ENCODE measurements at regions not wholly inside any gene's neighbourhood (a gene's known extent, or its start where the extent isn't known, plus 50 kb on each side); places are given as distances from the start of the nearest gene placed in this dataset.

DNA sequence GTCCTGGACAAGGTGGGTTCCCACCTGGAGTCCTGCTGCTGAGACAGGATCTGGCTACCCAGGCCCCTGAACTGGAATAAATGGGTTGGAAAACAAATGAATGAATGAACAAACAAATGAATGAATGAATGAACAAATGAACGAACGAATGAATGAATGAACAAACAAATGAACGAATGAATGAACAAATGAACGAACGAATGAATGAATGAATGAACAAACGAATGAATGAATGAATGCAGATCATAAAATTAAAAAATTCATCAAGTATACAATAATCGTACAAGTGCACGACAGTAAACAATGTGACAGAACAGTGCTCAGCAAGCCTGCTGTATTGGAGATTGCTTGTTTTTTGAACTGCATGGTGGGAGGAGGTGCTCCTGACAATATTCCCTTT lies 2097.1 kb downstream of the MAT2B start:
- no peaks in the 10 kb centered on the region for H3K4me1 Mint-ChIP-seq

DNA sequence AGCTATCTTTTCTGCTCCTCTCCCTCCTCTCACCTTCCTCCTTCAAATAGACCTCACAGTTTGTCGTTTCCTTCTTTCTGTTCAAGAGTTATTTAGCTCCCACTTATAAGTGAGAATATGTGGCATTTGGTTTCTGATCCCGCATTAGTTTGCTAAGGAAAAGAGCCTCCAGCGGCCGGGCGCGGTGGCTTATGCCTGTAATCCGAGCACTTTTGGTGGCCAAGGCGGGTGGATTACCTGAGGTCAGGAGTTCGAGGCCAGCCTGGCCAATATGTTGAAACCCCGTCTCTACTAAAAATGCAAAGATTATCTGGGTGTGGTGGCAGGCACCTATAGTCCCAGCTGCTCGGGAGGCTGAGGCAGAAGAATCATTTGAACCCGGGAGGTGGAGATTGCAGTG lies 2101.6 kb downstream of the MAT2B start:
- H3K4me3 Mint-ChIP-seq = no peak overlapping the region
- no peak overlapping the region for H3K27ac Mint-ChIP-seq
- no peaks in the 10 kb centered on the region for H3K4me1 Mint-ChIP-seq
- POLR2A ChIA-PET = no interaction called here
- peaks cover 0 to 3% (median 0%) of the 10 kb centered on the region in 3 donors for H3K36me3 Mint-ChIP-seq
- no peak for DNase-seq
- H3K27me3 Mint-ChIP-seq = no peaks in the 10 kb centered on the region
- ATAC-seq = no peak
- H3K9me3 Mint-ChIP-seq = peaks cover 2 to 28% (median 10%) of the 10 kb centered on the region in 9 donors

More for the DNA sequence above, 2097.1 kb downstream of the MAT2B start:
- Mint-ChIP-seq H3K27me3 (no peaks in the 10 kb centered on the region), H3K4me3 (no peak overlapping the region), H3K27ac (no peak overlapping the region), H3K36me3 (peaks cover 0 to 3% (median 0%) of the 10 kb centered on the region in 3 donors), H3K9me3 (peaks cover 3 to 43% (median 10%) of the 10 kb centered on the region in 9 donors)
- no peak for ATAC-seq
- POLR2A ChIA-PET = no interaction called here
- no peak for DNase-seq

DNA sequence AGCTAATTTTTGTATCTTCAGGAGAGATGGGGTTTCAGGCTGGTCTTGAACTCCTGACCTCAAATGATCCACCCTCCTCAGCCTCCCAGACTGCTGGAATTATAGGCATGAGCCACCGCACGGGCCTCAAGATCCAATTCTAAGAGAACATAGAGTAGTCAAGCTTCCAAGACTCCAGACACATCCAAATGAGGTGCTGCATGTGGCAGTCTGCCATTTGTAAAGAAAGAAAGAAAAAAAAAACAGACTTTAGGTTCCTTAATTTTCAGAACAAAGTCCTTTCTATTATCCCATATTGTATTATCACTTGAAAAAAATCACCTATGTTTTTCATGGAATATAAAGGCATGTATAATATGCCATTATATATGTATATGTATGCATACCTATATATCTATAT lies 2104.5 kb downstream of the MAT2B start:
- Mint-ChIP-seq H3K4me1 (no peaks in the 10 kb centered on the region), H3K27me3 (no peaks in the 10 kb centered on the region), H3K9me3 (peaks cover 5 to 24% (median 13%) of the 10 kb centered on the region in 9 donors), H3K36me3 (peaks cover 0 to 2% (median 0%) of the 10 kb centered on the region in 3 donors), H3K4me3 (no peak overlapping the region), H3K27ac (no peak overlapping the region)
- ATAC-seq (no peak), DNase-seq (no peak)
- POLR2A ChIA-PET = no interaction called here

DNA sequence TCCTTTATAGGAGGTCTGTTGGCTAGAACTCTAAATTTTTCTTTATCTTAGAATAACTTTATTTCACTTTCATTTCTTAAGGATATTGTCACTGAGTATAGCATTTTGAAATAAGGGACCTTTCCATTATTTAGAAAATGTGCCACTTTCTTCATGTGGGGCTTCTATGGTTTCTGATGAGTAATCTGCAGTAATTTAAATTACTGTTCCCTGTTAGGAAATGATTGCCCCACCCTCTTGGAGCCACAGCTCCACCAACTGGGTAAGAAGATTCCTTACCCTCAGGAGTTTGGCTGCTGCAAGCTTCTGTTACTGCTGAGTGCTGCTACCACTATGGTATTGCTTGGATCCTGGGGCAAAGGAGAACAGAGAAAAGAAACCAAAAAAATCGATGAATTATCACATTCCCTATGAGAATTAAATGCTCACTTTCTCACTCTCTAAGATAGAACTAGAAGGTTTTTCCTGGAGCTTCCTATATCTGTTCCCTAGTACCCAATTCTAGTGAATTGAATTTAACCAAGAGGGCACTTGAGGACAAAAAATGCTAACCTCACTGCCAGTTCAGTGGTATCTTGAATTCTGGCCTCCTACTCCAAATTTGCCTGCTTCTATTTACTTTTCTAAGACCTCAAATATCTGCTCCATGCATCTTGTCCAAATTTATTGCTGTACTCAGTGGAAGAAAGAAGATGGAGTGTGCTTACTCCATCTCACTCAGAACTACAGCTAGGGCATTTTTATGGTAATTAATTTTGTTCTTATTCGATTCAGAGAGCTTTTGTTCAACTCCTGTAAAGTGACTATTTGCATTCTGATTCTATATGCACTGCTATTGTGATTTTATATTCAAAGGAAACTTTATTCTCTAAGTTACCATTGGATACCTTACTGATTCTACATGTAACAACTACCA lies 2111.3 kb downstream of the MAT2B start:
- Mint-ChIP-seq H3K4me3 (no peak overlapping the region), H3K9me3 (peaks cover 0 to 23% (median 7%) of the 10 kb centered on the region in 9 donors), H3K4me1 (no peaks in the 10 kb centered on the region), H3K27me3 (no peaks in the 10 kb centered on the region), H3K27ac (no peak overlapping the region), H3K36me3 (peaks cover 0 to 5% (median 0%) of the 10 kb centered on the region in 3 donors)
- no peak for ATAC-seq
- POLR2A ChIA-PET = no interaction called here
- DNase-seq = no peak

DNA sequence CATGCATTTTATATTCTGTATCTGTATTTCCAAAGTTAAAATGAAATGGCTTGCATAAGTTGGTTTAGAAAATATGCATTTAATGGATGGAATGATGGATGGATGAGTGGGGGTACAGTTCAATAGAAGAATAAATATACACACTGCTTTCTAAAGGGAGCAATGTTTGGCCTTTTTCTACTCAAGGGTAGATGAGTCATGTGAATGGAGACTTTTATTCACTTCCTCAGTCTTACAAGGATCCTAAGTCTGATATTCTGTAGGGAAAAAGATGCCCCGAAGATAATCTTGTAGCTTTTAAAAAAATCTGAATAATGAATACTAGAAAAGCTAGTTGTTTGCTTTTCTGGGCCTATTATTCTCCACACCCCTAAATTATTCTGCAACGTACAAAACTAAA lies 2112.1 kb downstream of the MAT2B start:
- Mint-ChIP-seq H3K36me3 (peaks cover 0 to 5% (median 0%) of the 10 kb centered on the region in 3 donors), H3K27me3 (no peaks in the 10 kb centered on the region)
- no peak for DNase-seq

DNA sequence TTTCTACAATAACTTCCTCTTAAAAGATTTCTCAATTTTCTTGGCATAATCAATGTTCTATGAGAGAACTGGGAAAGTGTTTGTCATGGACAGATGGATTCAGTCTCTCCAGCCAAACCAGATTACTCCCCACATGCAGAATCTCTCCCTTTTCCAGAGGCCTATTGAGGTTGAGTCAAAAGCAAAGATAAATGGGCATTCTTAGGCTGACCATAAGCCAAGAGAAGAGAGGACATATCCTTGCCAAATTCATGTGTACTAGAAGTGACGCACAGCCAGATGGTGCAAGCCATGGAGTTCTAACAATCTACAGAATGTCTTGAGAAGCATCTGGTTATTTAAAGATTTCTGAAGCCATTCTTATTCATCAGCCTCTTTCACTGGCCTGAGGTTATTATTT lies 2115.0 kb downstream of the MAT2B start:
- H3K27ac Mint-ChIP-seq = no peak overlapping the region
- POLR2A ChIA-PET = no interaction called here

More for the DNA sequence above, 2112.1 kb downstream of the MAT2B start:
- ATAC-seq = no peak
- Mint-ChIP-seq H3K9me3 (peaks cover 0 to 23% (median 7%) of the 10 kb centered on the region in 9 donors), H3K4me1 (no peaks in the 10 kb centered on the region), H3K27ac (no peak overlapping the region), H3K4me3 (no peak overlapping the region)
- POLR2A ChIA-PET = no interaction called here

DNA sequence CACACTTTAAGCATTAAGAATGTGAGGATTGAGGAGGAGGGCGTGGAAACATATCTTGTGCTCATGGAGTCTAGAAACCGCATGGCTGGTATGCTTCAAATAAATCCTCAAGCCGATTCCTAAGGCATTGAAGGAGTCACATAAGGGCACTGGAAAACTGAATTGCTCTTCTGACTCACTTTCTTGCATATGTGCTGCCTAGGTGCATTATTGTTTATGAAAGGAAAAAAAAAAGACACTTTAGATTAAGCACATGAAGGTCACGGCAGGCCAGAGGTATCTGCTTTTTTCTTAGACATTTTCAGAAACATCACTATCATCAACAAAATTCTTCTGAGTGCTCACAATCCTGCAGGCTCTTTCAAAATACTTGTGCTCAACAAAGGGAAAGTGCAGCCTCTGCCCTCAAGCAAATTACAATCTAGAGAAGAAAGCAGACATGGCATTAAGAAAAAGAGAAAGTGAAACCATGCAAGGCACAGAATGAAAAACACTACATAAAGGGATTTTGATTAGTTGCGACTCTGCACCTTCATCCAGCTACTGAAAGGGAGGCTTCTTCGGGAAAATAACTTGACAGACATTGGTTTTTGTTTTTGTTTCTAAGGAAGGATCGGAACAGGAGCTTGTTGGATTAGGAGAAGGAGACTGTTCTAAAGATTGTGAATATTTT lies 2117.6 kb downstream of the MAT2B start:
- DNase-seq = no peak
- Mint-ChIP-seq H3K4me1 (no peaks in the 10 kb centered on the region), H3K27ac (no peak overlapping the region), H3K27me3 (no peaks in the 10 kb centered on the region), H3K9me3 (peaks cover 0 to 26% (median 9%) of the 10 kb centered on the region in 9 donors), H3K36me3 (no peaks in the 10 kb centered on the region), H3K4me3 (no peak overlapping the region)
- ATAC-seq = no peak
- POLR2A ChIA-PET = no interaction called here

More for the DNA sequence above, 2115.0 kb downstream of the MAT2B start:
- DNase-seq (no peak), ATAC-seq (no peak)
- Mint-ChIP-seq H3K4me3 (no peak overlapping the region), H3K36me3 (peaks cover 0 to 3% (median 0%) of the 10 kb centered on the region in 3 donors), H3K9me3 (peaks cover 0 to 19% (median 3%) of the 10 kb centered on the region in 9 donors), H3K4me1 (no peaks in the 10 kb centered on the region), H3K27me3 (no peaks in the 10 kb centered on the region)

DNA sequence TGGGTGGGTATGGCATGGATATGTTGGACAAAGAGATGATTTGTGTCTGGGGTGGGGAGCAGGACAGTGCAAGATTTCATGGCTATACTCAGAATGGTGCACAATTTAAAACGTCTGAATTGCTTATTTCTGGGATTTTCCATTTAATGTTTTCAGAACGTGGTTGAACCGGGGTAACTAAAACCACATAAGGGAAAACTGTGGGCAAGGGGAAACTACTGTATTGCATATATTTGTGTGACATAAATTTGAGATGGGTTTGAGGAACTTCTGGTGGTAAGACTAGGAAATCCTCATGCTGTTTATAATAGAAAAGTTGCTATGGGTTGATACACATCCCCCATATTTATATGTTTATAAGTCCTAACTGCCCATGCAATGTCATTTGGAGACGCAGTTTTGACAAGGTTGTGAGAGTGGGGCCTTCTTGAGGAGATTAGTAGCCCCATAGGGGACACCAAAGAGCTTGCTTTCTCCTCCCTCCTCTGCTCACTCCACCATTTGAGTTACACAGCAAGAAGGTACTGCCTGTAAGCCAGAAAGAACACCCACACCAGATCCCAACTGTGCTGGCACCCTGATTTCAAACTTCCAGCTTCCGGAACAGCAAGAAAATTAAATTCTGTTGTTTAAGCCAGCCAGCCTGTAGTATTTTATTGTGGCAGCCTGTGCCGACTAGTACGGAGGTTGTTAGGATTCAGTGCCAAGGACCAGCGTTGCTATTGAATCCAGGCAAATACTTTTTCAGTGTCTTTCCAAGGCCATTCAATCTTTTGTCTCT lies 2118.9 kb downstream of the MAT2B start:
- POLR2A ChIA-PET = no interaction called here
- Mint-ChIP-seq H3K27ac (no peak overlapping the region), H3K9me3 (peaks cover 0 to 27% (median 7%) of the 10 kb centered on the region in 9 donors), H3K36me3 (no peaks in the 10 kb centered on the region), H3K4me1 (no peaks in the 10 kb centered on the region), H3K27me3 (peaks cover 0 to under 1% (median 0%) of the 10 kb centered on the region in 5 donors), H3K4me3 (no peak overlapping the region)
- no peak for ATAC-seq
- DNase-seq = no peak

DNA sequence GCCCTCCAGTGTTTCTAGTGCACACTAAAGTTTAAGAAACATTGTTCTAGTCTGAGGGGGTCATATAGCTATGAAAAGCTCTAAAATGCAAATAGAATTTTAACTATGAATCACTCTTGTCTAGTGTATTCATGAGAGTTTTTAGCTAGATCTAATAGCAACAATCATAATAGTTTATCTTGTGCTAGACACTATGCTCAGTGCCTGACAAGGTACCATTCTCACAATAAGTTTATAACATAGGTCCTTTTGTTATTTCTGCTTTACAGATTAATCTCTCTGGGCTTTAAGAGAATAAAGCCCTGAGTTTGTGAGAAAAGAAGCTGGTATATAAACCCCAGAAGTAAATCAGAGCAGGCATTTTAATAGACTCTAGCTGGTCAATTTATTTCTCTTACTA lies 2120.7 kb downstream of the MAT2B start:
- H3K36me3 Mint-ChIP-seq = no peaks in the 10 kb centered on the region
- POLR2A ChIA-PET = no interaction called here
- peaks cover 0 to 27% (median 7%) of the 10 kb centered on the region in 9 donors for H3K9me3 Mint-ChIP-seq
- no peak overlapping the region for H3K4me3 Mint-ChIP-seq
- no peak overlapping the region for H3K27ac Mint-ChIP-seq
- H3K27me3 Mint-ChIP-seq = peaks cover 0 to 1% (median 0%) of the 10 kb centered on the region in 5 donors
- no peak for ATAC-seq
- no peaks in the 10 kb centered on the region for H3K4me1 Mint-ChIP-seq
- no peak for DNase-seq

DNA sequence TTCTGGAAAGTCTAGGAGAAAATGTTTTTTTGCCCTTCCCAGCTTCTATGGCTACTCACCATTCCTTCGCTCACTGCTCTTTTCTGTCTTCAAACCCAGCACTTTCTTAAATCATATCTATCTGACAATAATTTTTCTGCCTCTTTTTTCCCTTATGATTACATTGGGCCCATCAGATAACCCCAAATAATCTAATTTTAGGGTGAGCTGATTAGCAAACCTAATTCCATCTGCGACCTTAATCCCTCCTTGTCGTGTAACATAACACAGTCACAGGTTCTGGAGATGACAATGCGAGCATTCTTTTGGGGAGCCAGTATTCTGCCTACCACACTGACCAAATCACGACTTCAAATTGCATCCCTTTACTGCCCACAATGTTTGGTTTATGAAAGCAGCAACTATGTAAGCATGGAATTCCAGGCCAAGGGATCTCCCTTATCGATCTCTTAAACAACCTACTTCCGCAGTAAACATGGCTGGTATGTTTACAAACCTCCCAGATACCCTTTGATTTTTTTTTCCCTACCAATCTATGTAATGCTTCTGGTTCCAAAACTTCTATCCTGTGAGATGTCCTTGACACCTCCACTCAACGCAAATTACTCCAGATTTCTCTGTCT lies 2122.2 kb downstream of the MAT2B start:
- Mint-ChIP-seq H3K4me3 (no peak overlapping the region), H3K9me3 (peaks cover 0 to 27% (median 7%) of the 10 kb centered on the region in 9 donors), H3K27me3 (peaks cover 0 to 1% (median 0%) of the 10 kb centered on the region in 5 donors), H3K27ac (no peak overlapping the region), H3K36me3 (no peaks in the 10 kb centered on the region), H3K4me1 (no peaks in the 10 kb centered on the region)
- POLR2A ChIA-PET = no interaction called here
- no peak for ATAC-seq
- DNase-seq = no peak

DNA sequence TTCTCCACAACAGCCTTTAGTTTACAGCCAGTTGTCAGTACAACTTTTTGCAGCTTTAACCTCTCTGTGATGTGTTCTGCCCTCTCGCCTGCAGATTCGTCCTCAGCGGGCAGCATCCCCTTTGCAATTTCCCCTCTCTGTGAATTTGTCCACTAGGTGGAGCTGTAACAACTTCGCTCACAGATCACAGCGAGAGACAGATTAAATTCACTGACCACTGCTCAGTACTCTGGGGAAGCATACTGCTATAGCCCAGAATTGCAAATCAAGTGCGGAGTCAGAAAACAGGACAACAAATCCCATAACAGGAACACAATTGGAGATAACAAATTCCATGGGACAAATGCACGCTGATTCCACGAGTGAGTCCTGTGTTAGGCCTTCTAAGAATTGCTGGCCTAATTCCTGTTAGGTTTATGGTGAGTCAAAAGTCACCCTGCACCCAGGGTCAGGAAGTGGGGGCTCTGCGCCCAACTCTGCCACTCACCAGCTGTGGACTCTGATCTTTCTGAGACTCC lies 2124.9 kb downstream of the MAT2B start:
- DNase-seq (no peak), ATAC-seq (no peak)
- Mint-ChIP-seq H3K4me1 (no peaks in the 10 kb centered on the region), H3K27me3 (peaks cover 0 to 1% (median 0%) of the 10 kb centered on the region in 5 donors), H3K27ac (no peak overlapping the region), H3K4me3 (no peak overlapping the region), H3K36me3 (no peaks in the 10 kb centered on the region), H3K9me3 (peaks cover 2 to 14% (median 7%) of the 10 kb centered on the region in 9 donors)
- POLR2A ChIA-PET = no interaction called here

DNA sequence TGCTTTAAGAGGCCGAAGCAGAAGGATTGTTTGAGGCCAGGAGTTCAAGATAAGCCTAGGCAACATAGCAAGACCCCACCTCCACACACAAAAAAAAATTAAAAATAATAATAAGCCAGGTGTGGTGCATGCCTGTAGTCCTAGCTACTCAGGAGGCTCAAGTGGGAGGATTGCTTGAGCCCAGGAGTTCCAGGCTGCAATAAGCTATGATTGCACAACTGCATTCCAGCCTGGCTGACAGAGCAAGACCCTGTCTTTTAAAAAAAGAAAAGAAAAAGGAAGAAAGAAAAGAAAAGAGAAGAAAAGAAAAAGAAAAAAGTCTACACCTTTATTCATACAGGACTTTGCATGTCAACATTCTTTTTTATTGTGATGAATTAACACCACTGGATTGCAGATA lies 2125.8 kb downstream of the MAT2B start:
- Mint-ChIP-seq H3K4me3 (no peak overlapping the region), H3K4me1 (no peaks in the 10 kb centered on the region), H3K27me3 (peaks cover 0 to 1% (median 0%) of the 10 kb centered on the region in 5 donors), H3K36me3 (no peaks in the 10 kb centered on the region), H3K27ac (no peak overlapping the region), H3K9me3 (peaks cover 2 to 14% (median 7%) of the 10 kb centered on the region in 9 donors)
- no peak for DNase-seq
- POLR2A ChIA-PET = no interaction called here
- ATAC-seq = no peak
